ENCODE measurements at regions not wholly inside any gene's neighbourhood (a gene's known extent, or its start where the extent isn't known, plus 50 kb on each side); places are given as distances from the start of the nearest gene placed in this dataset.
"Not testable (repeated sequence)": the region's sequence is repeated elsewhere in the genome, so short reads cannot be mapped to it uniquely, and the experiment has no call there.

- DNase-seq (ENCODE audit: low read depth in 2 of 3, low spot score in 2 of 3): no peak
Measured at GRCh38 chr6:95848717-95849116, 167.1 kb upstream of the FUT9 start.

GRCh38 chr6:95856876-95857364 is 158.9 kb upstream of the FUT9 start:
- no peak for DNase-seq (ENCODE audit: low read depth in 2 of 3, low spot score in 2 of 3)

GRCh38 chr6:95865857-95866256 is 149.9 kb upstream of the FUT9 start:
- DNase-seq (ENCODE audit: low read depth in 2 of 3, low spot score in 2 of 3): no peak

- DNase-seq (ENCODE audit: low read depth in 2 of 3, low spot score in 2 of 3): peak in 2 of 3 donors; percentile 0 to 18
Measured at GRCh38 chr6:95866732-95867131, 149.0 kb upstream of the FUT9 start.

- DNase-seq (ENCODE audit: low read depth in 2 of 3, low spot score in 2 of 3): no peak
Measured at GRCh38 chr6:95867205-95867604, 148.6 kb upstream of the FUT9 start.

GRCh38 chr6:95877480-95877879 is 138.3 kb upstream of the FUT9 start:
- DNase-seq (ENCODE audit: low read depth in 2 of 3, low spot score in 2 of 3): no peak

GRCh38 chr6:95879856-95880255 is 135.9 kb upstream of the FUT9 start:
- DNase-seq (ENCODE audit: low read depth in 2 of 3, low spot score in 2 of 3): no peak

- DNase-seq (ENCODE audit: low read depth in 2 of 3, low spot score in 2 of 3): no peak
Measured at GRCh38 chr6:95882371-95882770, 133.4 kb upstream of the FUT9 start.

- not testable (repeated sequence) for DNase-seq (ENCODE audit: low read depth in 2 of 3, low spot score in 2 of 3)
Measured at GRCh38 chr6:95888711-95889110, 127.1 kb upstream of the FUT9 start.

GRCh38 chr6:95905132-95905531 is 110.6 kb upstream of the FUT9 start:
- no peak for DNase-seq (ENCODE audit: low read depth in 2 of 3, low spot score in 2 of 3)

GRCh38 chr6:95917034-95917433 is 98.7 kb upstream of the FUT9 start:
- DNase-seq (ENCODE audit: low read depth in 2 of 3, low spot score in 2 of 3): no peak

- DNase-seq (ENCODE audit: low read depth in 2 of 3, low spot score in 2 of 3): no peak
Measured at GRCh38 chr6:95923518-95923917, 92.3 kb upstream of the FUT9 start.

- DNase-seq (ENCODE audit: low read depth in 2 of 3, low spot score in 2 of 3): no peak
Measured at GRCh38 chr6:95935736-95936135, 80.0 kb upstream of the FUT9 start.

- no peak for DNase-seq (ENCODE audit: low read depth in 2 of 3, low spot score in 2 of 3)
Measured at GRCh38 chr6:95946906-95947305, 68.9 kb upstream of the FUT9 start.

- no peak for DNase-seq (ENCODE audit: low read depth in 2 of 3, low spot score in 2 of 3)
Measured at GRCh38 chr6:95948324-95948723, 67.5 kb upstream of the FUT9 start.

- no peak for DNase-seq (ENCODE audit: low read depth in 2 of 3, low spot score in 2 of 3)
Measured at GRCh38 chr6:95949985-95950384, 65.8 kb upstream of the FUT9 start.

- no peak for DNase-seq (ENCODE audit: low read depth in 2 of 3, low spot score in 2 of 3)
Measured at GRCh38 chr6:95958686-95959085, 57.1 kb upstream of the FUT9 start.

GRCh38 chr6:95959261-95959660 is 56.5 kb upstream of the FUT9 start:
- no peak for DNase-seq (ENCODE audit: low read depth in 2 of 3, low spot score in 2 of 3)
